Panc1 (cell line): ENCODE measurements at regions not wholly inside any gene's neighbourhood (a gene's known extent, or its start where the extent isn't known, plus 50 kb on each side); places are given as distances from the start of the nearest gene placed in this dataset.

ENCODE experiments used
- CTCF ChIP-seq: fragments of 450-650 bp; IDR thresholded peaks from 2 replicates; pipeline ENCODE4 v1.5.1; 2017; ENCODE audit warnings: mild to moderate bottlenecking
- POLR2AphosphoS5 ChIP-seq: IDR thresholded peaks from 2 replicates; pipeline ENCODE4 v1.6.1; 2012; ENCODE audit warnings: mild to moderate bottlenecking, low read depth, low read length, moderate library complexity
- REST ChIP-seq, 2 experiments: IDR thresholded peaks; 2 replicates each; pipeline ENCODE4 v1.6.1; 2011 to 2012; ENCODE audit warnings: low read depth in 2 of 2, control low read depth in 1 of 2, low read length in 1 of 2, mild to moderate bottlenecking in 1 of 2, moderate library complexity in 1 of 2; ENCODE audit not compliant: insufficient read depth in 1 of 2
- SIN3A ChIP-seq: IDR thresholded peaks from 2 replicates; pipeline ENCODE4 v1.6.1; 2012; ENCODE audit warnings: low read depth, mild to moderate bottlenecking, low read length, moderate library complexity, borderline replicate concordance; ENCODE audit not compliant: insufficient read depth

- no peak for TF ChIP-seq CTCF
- no peak for TF ChIP-seq POLR2AphosphoS5
- no peak for TF ChIP-seq SIN3A
- TF ChIP-seq REST (IDR thresholded peaks at IDR 0.05; ENCODE audit: insufficient read depth in 1 of 2, low read depth in 2 of 2, low read length in 1 of 2): no peak
Measured at GRCh38 chr10:125401462-125401861, 241.1 kb upstream of the CTBP2 start.
